Left cardiac atrium (tissue), 4 donors: ENCODE measurements at regions not wholly inside any gene's neighbourhood (a gene's known extent, or its start where the extent isn't known, plus 50 kb on each side); places are given as distances from the start of the nearest gene placed in this dataset.
A peak's percentile ranks its signal among the peaks of the same experiment; 100 is the strongest.

Experiments
- ATAC-seq, 2 donors: fragments of 200-7000 bp; cut with Tn5 transposase; one replicate each; pipeline ENCODE4 v1.9.1; 2020; ENCODE audit warnings: mild to moderate bottlenecking in 2 of 2, moderate library complexity in 2 of 2
- DNase-seq: peaks from one replicate; pipeline ENCODE4 v3.0.0-alpha.2; 2020
- intact Hi-C, 2 donors: fragments of 100-400 bp; cut with DNase I; formaldehyde crosslinking; loops; one replicate each; pipeline versions ENCODE4 v1.14.1 to v1.15.1; 2022 to 2023
- donor health status: DM: no; HTN: yes; CAD: no.
- donor health status: DM: no; HTN: yes; CAD: no; lungs with severe emphysema.
- donor health status: DM: yes; HTN: yes; CAD: no.
- donor health status: Dilated cardiomyopathy.

DNA sequence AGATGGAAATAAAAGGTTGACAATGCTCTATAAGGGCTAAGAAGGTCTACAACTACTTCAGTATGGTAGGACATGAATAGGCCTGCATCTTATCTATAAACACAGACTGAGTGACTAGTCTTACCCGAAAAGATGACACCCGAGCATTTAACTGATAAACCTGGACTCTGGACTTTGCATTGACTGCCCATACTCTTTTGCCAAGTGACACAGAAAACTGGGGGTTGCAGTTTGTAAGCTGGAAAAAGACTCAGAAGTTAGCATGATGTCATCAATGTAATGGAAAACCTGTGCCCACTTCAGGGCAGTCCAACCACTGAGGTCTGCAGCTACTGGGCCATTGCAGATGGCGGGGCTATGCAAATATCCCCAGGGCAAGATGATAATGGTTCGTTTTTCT is 258.3 kb upstream of the NEGR1 start:
- intact Hi-C loops: no loop called here
- DNase-seq (no peak), ATAC-seq (no peak)

- DNase-seq: no peak
- ATAC-seq: no peak
- intact Hi-C loops: no loop called here
Observed at GRCh38 chr1:72535470-72535869, 253.1 kb upstream of the NEGR1 start.

- DNase-seq: no peak
- intact Hi-C loops: no loop called here
- no peak for ATAC-seq
Observed at GRCh38 chr1:72530646-72531045, 248.3 kb upstream of the NEGR1 start.

DNA sequence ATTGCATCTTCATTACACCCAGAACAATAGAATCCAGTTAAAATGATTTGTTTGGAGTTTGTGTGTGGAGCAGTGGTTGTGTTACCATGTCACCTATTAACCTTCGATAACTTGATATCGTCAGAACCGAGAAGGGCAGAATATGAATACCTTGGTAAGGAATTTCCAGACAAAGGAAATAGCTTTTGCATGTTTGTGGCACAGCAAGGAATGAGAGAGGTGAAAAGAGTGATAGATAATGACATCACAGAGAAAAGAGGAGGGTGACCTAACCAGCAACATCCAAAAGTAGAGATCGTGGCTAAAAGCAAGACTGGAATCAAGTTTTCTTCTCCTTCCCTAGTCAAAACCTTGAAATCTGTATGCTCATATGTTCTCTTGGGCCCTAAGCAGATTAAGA is 244.6 kb upstream of the NEGR1 start:
- intact Hi-C loops: no loop called here
- no peak for DNase-seq
- no peak for ATAC-seq

GRCh38 chr1:72524021-72524420 is 241.7 kb upstream of the NEGR1 start:
- ATAC-seq: no peak
- intact Hi-C loops: no loop called here
- no peak for DNase-seq

- intact Hi-C loops: no loop called here
- ATAC-seq: no peak
- DNase-seq: no peak
Observed at GRCh38 chr1:72521659-72522058, 239.3 kb upstream of the NEGR1 start.

DNA sequence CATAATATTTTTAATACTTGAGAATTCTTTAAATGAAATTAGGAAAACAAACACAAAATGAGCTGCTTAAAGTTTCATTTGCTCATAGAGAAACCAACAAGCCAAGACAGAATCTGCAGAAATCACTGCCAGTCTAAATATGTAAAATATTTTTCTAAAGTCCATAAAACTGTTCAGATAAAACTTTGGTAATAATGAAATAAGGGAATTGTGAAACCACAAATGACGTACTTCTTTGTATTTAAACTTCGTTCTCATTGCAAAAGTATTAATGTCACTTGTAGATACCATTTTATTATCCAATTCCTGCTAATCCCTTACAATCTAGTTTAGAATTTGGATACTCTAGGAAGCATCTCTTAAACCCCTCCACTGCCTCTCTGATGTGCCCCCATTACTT is 234.5 kb upstream of the NEGR1 start:
- intact Hi-C loops: no loop called here
- DNase-seq: no peak
- no peak for ATAC-seq

DNA sequence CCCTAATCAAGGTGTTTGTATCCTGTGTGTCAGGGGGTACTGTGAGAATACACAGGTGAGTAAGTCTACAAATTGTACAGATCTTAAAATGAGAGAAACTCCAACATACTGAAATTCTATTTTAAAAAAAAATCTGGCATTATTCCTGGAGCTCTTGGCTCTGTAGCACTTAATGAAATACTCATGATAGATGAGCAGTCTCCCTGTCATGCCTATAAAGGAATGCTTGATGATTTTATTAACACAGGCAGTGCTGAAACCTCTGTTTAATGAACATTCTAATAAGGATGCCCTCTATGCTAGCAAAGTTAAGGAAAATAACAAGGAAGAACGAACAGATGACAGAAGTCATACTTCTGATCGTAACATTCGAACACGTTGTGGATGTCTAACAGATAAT is 233.9 kb upstream of the NEGR1 start:
- ATAC-seq (peak in 1 of 2 donors; percentile 69), DNase-seq (no peak)
- intact Hi-C loops: no loop called here

- intact Hi-C loops: no loop called here
- no peak for DNase-seq
- no peak for ATAC-seq
Observed at GRCh38 chr1:72498371-72498770, 216.0 kb upstream of the NEGR1 start.

GRCh38 chr1:72489801-72490200 is 207.5 kb upstream of the NEGR1 start:
- no peak for DNase-seq
- ATAC-seq: no peak
- intact Hi-C loops: no loop called here

DNA sequence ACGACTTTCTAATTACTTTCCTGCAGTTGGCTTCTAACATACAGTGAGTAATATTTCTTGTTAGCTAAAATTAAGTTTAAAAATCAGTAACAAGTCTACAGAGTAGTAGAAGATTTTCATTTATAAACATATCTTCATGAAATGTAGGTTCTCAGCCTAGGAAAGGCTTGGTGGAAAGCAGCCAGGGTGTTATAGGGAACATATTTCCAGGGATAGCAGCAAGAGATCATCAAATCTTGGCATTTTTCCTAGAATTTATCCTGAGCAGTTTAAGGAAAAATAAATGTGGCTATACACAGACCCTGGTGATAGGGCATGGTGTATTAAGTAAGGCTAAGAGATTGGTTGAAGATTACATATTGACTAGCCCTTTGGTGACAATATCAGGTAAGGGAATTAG is 203.5 kb upstream of the NEGR1 start:
- ATAC-seq (no peak), DNase-seq (no peak)
- intact Hi-C loops: no loop called here

DNA sequence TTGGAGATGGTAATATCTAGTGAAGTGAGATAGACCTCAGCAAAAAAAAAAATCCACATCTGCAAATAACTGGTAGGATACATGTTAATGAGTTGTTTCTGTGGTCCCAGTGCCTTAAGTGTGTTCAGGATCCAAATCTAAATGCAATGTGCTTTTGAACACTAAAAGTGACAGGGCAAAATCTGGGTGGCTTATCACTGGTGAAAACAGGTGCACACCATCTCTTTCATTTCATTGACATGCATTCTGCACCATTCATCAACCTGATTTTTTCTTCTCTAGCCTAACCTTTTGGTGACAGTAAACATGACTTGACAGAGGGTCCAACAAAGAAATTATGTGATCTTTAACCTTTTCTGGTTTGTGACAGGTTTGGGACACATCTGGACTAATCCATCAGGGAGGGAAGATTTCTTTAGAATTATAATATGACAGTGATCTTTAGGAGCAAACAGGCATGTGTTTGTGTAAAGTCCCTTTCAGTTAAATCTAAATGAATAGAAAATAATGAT is 201.6 kb upstream of the NEGR1 start:
- intact Hi-C loops: no loop called here

GRCh38 chr1:72482736-72483413 is 200.5 kb upstream of the NEGR1 start:
- ATAC-seq: no peak
- intact Hi-C loops: no loop called here
- DNase-seq: no peak

More for the DNA sequence above, 201.6 kb upstream of the NEGR1 start:
- DNase-seq: no peak
- no peak for ATAC-seq

GRCh38 chr1:72481420-72481970 is 199.2 kb upstream of the NEGR1 start:
- intact Hi-C loops: no loop called here
- DNase-seq: no peak
- no peak for ATAC-seq

DNA sequence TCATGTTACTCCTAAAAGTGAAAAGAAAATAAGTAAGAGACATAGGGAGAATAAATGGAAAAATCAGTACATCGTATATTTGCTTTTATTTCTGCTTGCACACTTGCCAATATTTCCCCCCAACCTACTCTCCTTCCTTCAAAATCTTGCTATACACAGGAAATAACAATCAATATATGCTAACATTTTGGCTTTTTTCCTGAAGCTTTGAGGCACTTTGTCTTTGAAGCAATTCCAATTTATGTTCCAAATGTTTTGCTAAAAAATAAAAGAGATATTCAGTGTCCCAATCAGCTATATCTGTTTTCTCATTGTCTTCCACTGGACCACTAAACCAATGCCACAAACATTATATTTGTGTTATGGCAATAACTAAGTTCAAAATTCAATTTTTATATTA is 184.0 kb upstream of the NEGR1 start:
- intact Hi-C loops: no loop called here
- ATAC-seq (no peak), DNase-seq (no peak)

- DNase-seq (no peak), ATAC-seq (no peak)
- intact Hi-C loops: no loop called here
Observed at GRCh38 chr1:72462186-72462905, 180.0 kb upstream of the NEGR1 start.

DNA sequence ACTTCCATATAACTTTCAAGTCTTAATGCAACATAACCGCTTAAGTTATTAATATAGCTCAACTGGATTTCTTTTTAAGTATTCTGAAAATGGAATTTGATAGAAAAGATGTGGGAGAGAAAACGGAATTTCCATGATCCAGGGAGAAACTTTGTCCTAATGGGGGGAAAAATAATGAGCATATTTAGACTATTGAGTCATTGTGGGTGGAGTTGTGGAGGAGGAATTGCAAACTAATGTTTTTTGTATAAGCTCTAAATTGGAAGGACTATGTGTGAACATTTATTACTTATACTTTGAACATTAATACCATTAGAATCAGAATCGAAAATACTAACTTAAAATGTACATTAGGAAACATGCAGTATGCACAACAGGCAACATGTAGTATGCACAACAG is 159.9 kb upstream of the NEGR1 start:
- intact Hi-C loops: no loop called here
- DNase-seq (no peak), ATAC-seq (no peak)

DNA sequence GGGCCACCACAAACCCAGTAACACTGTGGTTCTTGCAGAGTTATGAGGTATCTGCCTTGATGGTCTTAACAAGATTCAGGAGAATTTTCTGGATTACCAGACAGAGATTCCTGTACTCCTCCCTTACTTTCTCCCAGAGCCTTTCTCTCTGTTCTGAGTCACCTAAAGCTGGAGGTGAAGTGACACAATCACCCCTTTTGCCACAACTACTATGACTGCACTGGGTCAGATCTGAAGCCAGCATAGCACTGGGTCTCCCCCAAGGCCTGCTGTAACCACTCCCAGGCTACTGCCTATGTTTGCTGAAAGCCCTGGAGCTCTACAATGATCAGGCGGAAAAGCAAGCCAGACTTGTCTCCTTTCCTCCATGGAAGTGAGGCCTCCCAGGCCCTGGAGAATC is 156.7 kb upstream of the NEGR1 start:
- intact Hi-C loops: no loop called here
- DNase-seq (no peak), ATAC-seq (no peak)

DNA sequence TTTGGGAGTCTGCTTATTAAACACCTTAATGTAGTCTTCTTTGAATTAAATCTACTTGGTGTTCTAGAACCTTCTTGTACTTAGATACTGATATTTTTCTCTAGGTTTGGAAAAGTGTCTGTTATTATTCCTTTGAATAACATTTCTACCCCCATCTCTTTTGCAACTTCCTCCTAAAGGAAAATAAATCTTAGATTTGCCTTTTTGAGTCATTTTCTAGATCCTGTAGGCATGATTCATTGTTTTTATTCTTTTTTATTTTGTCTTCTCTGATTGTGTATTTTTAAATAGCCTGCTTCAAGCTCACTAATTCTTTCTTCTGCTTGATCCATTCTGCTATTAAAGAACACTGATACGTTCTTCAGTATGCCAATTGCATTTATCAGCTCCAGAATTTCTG is 155.9 kb upstream of the NEGR1 start:
- intact Hi-C loops: no loop called here
- ATAC-seq: no peak
- DNase-seq: no peak

DNA sequence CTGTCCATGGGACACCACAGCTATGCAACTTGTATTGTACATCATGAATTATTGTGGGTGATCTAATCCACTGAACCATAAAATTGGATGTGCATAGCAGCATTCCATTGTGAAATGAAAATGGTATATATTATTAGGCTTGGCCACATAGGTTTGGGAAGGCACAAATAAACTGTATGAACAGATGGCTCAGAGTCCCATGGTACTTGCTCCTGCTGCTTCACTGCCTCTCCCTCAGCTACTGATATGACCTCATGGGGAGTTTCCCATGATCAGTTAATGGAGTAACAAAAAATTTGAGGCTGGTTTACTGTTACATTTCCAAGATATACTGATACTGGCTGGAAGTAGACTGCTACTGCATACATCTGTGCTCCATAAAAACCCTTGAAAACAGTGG is 152.7 kb upstream of the NEGR1 start:
- intact Hi-C loops: no loop called here

DNA sequence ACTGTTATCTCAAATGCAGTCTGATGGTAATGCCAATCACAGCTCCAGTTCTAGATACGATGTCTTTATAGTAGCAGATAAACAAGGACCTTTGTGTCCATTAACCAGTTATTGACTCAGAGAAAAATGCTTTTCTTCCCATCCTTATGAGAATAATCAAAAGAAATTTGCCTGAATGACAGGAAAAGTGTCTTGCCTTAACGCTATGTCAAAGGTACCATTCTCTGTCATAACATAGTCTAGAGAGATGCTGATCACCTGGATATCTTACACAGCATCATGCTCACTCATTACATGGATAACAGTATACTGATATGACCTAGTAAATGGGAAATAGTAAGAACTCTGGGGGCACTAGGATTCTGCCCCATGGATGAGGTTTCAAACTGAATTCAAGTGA is 151.7 kb upstream of the NEGR1 start:
- DNase-seq: no peak
- intact Hi-C loops: no loop called here
- no peak for ATAC-seq

More for the DNA sequence above, 152.7 kb upstream of the NEGR1 start:
- no peak for ATAC-seq
- DNase-seq: no peak
